B cell (primary cell): ENCODE measurements at regions not wholly inside any gene's neighbourhood (a gene's known extent, or its start where the extent isn't known, plus 50 kb on each side); places are given as distances from the start of the nearest gene placed in this dataset.

Source experiments
- ATAC-seq: fragments of 200-7000 bp; cut with Tn5 transposase; one replicate; pipeline ENCODE4 v1.10.0; 2021; ENCODE audit warnings: low read depth, mild to moderate bottlenecking, moderate number of reproducible peaks, moderate library complexity
- CTCF ChIA-PET: fragments of 350-600 bp; sonication (Branson Sonifier 250); formaldehyde crosslinking; loops from one replicate; lab custom pipeline; 2021; ENCODE audit warnings: antibody characterized with exemption, inconsistent platforms; lab: Charles Lee
- POLR2A ChIA-PET: fragments of 350-600 bp; sonication (Branson Sonifier 250); formaldehyde crosslinking; loops from one replicate; lab custom pipeline; 2021; ENCODE audit warnings: antibody characterized with exemption; lab: Charles Lee
- DNase-seq: peaks from one replicate; pipeline ENCODE4 v3.0.0; 2013
- H2AFZ ChIP-seq: 2 replicates; pipeline ENCODE4 v1.6.1; 2012; ENCODE audit warnings: mild to moderate bottlenecking, low read depth, low read length; ENCODE audit not compliant: insufficient read depth, poor library complexity, severe bottlenecking
- H3K27ac ChIP-seq, 2 donors: 1 replicate in 1 of 2; 2 replicates in 1 of 2; pipeline ENCODE4 v1.5.1; 2012 to 2013; ENCODE audit warnings: low read length in 2 of 2, mild to moderate bottlenecking in 2 of 2, moderate library complexity in 1 of 2
- H3K27me3 ChIP-seq, 4 experiments: fragments of 200-600 bp in 1 of 4; sonication (generic) in 1 of 4; replicated peaks in 1 of 4; 1 replicate in 2 of 4; 2 replicates in 2 of 4; pipeline versions ENCODE4 v1.6.1 to v1.7.0; 2013 to 2016; ENCODE audit warnings: low read length in 3 of 4, mild to moderate bottlenecking in 2 of 4, mixed read lengths in 1 of 4, moderate library complexity in 1 of 4; ENCODE audit not compliant: insufficient read depth in 4 of 4, control insufficient read depth in 3 of 4; ENCODE audit errors: control extremely low read depth in 1 of 4
- H3K36me3 ChIP-seq, 2 experiments: replicated peaks in 1 of 2; 1 replicate in 1 of 2; 2 replicates in 1 of 2; pipeline versions ENCODE4 v1.6.1 to v1.7.1; 2013; ENCODE audit warnings: low read length in 1 of 2; ENCODE audit not compliant: insufficient read depth in 2 of 2, control insufficient read depth in 1 of 2; ENCODE audit errors: control extremely low read depth in 1 of 2, extremely low read depth in 1 of 2
- H3K4me1 ChIP-seq, 2 donors: fragments of 200-600 bp in 1 of 2; sonication (generic) in 1 of 2; 1 replicate in 1 of 2; 2 replicates in 1 of 2; pipeline versions ENCODE4 v1.5.1 to v1.6.1; 2013 to 2017; ENCODE audit warnings: low read length in 2 of 2; ENCODE audit not compliant: control insufficient read depth in 2 of 2, insufficient read depth in 2 of 2
- H3K4me2 ChIP-seq: replicated peaks from 2 replicates; pipeline ENCODE3; 2012; ENCODE audit warnings: mild to moderate bottlenecking, low read depth, low read length; ENCODE audit not compliant: poor library complexity, severe bottlenecking
- H3K4me3 ChIP-seq, 5 experiments: fragments of 200-600 bp in 1 of 5; sonication (generic) in 1 of 5; 1 replicate in 3 of 5; 2 replicates in 2 of 5; pipeline versions ENCODE4 v1.5.1 to v1.7.0; 2011 to 2016; ENCODE audit warnings: low read length in 4 of 5, mild to moderate bottlenecking in 4 of 5, low read depth in 2 of 5, control low read depth in 1 of 5, moderate library complexity in 1 of 5; ENCODE audit not compliant: insufficient read depth in 1 of 5; ENCODE audit errors: control extremely low read depth in 1 of 5, extremely low read depth in 1 of 5
- H3K79me2 ChIP-seq: fragments of 200-600 bp; sonication (generic); one replicate; pipeline ENCODE4 v1.6.0; 2016; ENCODE audit warnings: low read length; ENCODE audit not compliant: control insufficient read depth, insufficient read depth
- H3K9ac ChIP-seq: fragments of 200-600 bp; sonication (generic); 2 replicates; pipeline ENCODE4 v1.6.1; 2017; ENCODE audit warnings: mild to moderate bottlenecking, low read length, moderate library complexity
- H3K9me3 ChIP-seq, 3 donors: one replicate each; pipeline versions ENCODE4 v1.6.1 to v1.7.1; 2013; ENCODE audit warnings: low read length in 2 of 3; ENCODE audit not compliant: control insufficient read depth in 2 of 3, insufficient read depth in 1 of 3; ENCODE audit errors: control extremely low read depth in 1 of 3
- H4K20me1 ChIP-seq: 2 replicates; pipeline ENCODE4 v1.6.0; 2012; ENCODE audit warnings: mild to moderate bottlenecking, low read length; ENCODE audit not compliant: insufficient read depth, control insufficient read depth, poor library complexity, severe bottlenecking
- H3K27ac Mint-ChIP-seq: one replicate; pipeline ENCODE4 v1.8.0; 2021; ENCODE audit warnings: mixed read lengths
- H3K27me3 Mint-ChIP-seq: one replicate; pipeline ENCODE4 v1.8.0; 2021; ENCODE audit warnings: mixed read lengths
- H3K4me1 Mint-ChIP-seq: one replicate; pipeline ENCODE4 v1.8.0; 2021; ENCODE audit warnings: mixed read lengths
- H3K4me3 Mint-ChIP-seq: one replicate; pipeline ENCODE4 v1.8.0; 2021; ENCODE audit warnings: mixed read lengths
- H3K9me3 Mint-ChIP-seq: one replicate; pipeline ENCODE4 v1.8.0; 2022; ENCODE audit warnings: mixed read lengths; ENCODE audit not compliant: insufficient read depth
- CTCF ChIP-seq: fragments of 200-600 bp; IDR thresholded peaks from one replicate; pipeline ENCODE4 v1.8.0; 2022; ENCODE audit warnings: antibody characterized with exemption, mild to moderate bottlenecking
- EZH2 ChIP-seq: IDR thresholded peaks from 2 replicates; pipeline ENCODE4 v1.6.1; 2012; ENCODE audit warnings: borderline replicate concordance, low read depth, mild to moderate bottlenecking, moderate library complexity, low read length; ENCODE audit not compliant: insufficient read depth, poor library complexity, severe bottlenecking
- WGBS: methylation state at CpG from one replicate; pipeline ENCODE4 v1.1.5; 2013; ENCODE audit warnings: missing lambda C conversion rate; ENCODE audit not compliant: insufficient coverage; 5-methylcytosine and 5-hydroxymethylcytosine counted together
- intact Hi-C: fragments of 100-400 bp; cut with micrococcal nuclease; formaldehyde crosslinking; loops from one replicate; pipeline ENCODE4 v1.10.0; 2022

- intact Hi-C loops = no loop called here
- WGBS = no CpG with 5 or more reads among the region's 2 CpGs
- Mint-ChIP-seq H3K9me3 (peaks cover 3% of the 10 kb centered on the region), H3K27ac (no peak overlapping the region), H3K27me3 (no peaks in the 10 kb centered on the region), H3K4me1 (no peaks in the 10 kb centered on the region), H3K4me3 (no peak overlapping the region)
- H3K36me3 ChIP-seq = no peaks in the 10 kb centered on the region
- POLR2A ChIA-PET = no interaction called here
- ATAC-seq (no peak), DNase-seq (no peak)
- TF ChIP-seq EZH2 (no peak), CTCF (no peak)
- H3K79me2 ChIP-seq = no peaks in the 10 kb centered on the region
- no peak overlapping the region for H3K4me3 ChIP-seq
- no peaks in the 10 kb centered on the region for H3K9me3 ChIP-seq
- CTCF ChIA-PET = interaction anchor here (0.7 kb wide), 1 partner anchor 522 kb away, joined by 4 read pairs; no protein-coding TSS in a partner anchor
- no peaks in the 10 kb centered on the region for H3K4me1 ChIP-seq
- no peak overlapping the region for H3K4me2 ChIP-seq
- no peak overlapping the region for H3K9ac ChIP-seq
- no peaks in the 10 kb centered on the region for H3K27me3 ChIP-seq
- H3K27ac ChIP-seq = no peak overlapping the region
- no peaks in the 10 kb centered on the region for H4K20me1 ChIP-seq
- no peak overlapping the region for H2AFZ ChIP-seq
These were observed 847.2 kb downstream of the TUSC7 start for GRCh38 chr3:117556646-117557407.

- no peaks in the 10 kb centered on the region for H3K36me3 ChIP-seq
- H3K9me3 ChIP-seq = no peaks in the 10 kb centered on the region
- Mint-ChIP-seq H3K27ac (no peak overlapping the region), H3K9me3 (peaks cover 3% of the 10 kb centered on the region), H3K4me3 (no peak overlapping the region), H3K4me1 (no peaks in the 10 kb centered on the region), H3K27me3 (no peaks in the 10 kb centered on the region)
- no peaks in the 10 kb centered on the region for H3K4me1 ChIP-seq
- no CpG with 5 or more reads among the region's 2 CpGs for WGBS
- DNase-seq = no peak
- H3K79me2 ChIP-seq = no peaks in the 10 kb centered on the region
- no peak for TF ChIP-seq CTCF
- H3K27me3 ChIP-seq = no peaks in the 10 kb centered on the region
- no peaks in the 10 kb centered on the region for H4K20me1 ChIP-seq
- no peak overlapping the region for H3K9ac ChIP-seq
- ATAC-seq = no peak
- no peak overlapping the region for H3K4me2 ChIP-seq
- POLR2A ChIA-PET = no interaction called here
- no peak overlapping the region for H3K4me3 ChIP-seq
- no peak overlapping the region for H2AFZ ChIP-seq
- H3K27ac ChIP-seq = no peak overlapping the region
- CTCF ChIA-PET = no interaction called here
- intact Hi-C loops = no loop called here
These were observed 848.0 kb downstream of the TUSC7 start for GRCh38 chr3:117557464-117558090.
